Nephron (organoid): ENCODE measurements at regions not wholly inside any gene's neighbourhood (a gene's known extent, or its start where the extent isn't known, plus 50 kb on each side); places are given as distances from the start of the nearest gene placed in this dataset.

Experiments
- H3K27ac Mint-ChIP-seq, 3 experiments: 2 replicates each; pipeline ENCODE4 v1.8.0; 2020; ENCODE audit warnings: mixed read lengths in 3 of 3, mild to moderate bottlenecking in 2 of 3, moderate library complexity in 1 of 3
- H3K27me3 Mint-ChIP-seq: 2 replicates; pipeline ENCODE4 v1.8.0; 2021; ENCODE audit warnings: low read depth, mild to moderate bottlenecking, moderate library complexity, mixed read lengths
- H3K36me3 Mint-ChIP-seq: 2 replicates; pipeline ENCODE4 v1.8.0; 2020; ENCODE audit warnings: low read depth, mixed read lengths
- H3K4me1 Mint-ChIP-seq: 2 replicates; pipeline ENCODE4 v1.8.0; 2020; ENCODE audit warnings: mixed read lengths
- H3K4me3 Mint-ChIP-seq, 3 experiments: 2 replicates each; pipeline ENCODE4 v1.8.0; 2020; ENCODE audit warnings: mild to moderate bottlenecking in 3 of 3, mixed read lengths in 3 of 3, moderate library complexity in 2 of 3
- H3K9me3 Mint-ChIP-seq: 2 replicates; pipeline ENCODE4 v1.8.0; 2020; ENCODE audit warnings: mixed read lengths
- CTCF ChIP-seq, 3 experiments: fragments of 200-600 bp; sonication (generic); IDR thresholded peaks; one replicate each; pipeline ENCODE4 v1.5.0; 2021; ENCODE audit warnings: antibody characterized with exemption in 3 of 3; ENCODE audit not compliant: unreplicated experiment in 3 of 3

- H3K9me3 Mint-ChIP-seq: peaks cover 3% of the 10 kb centered on the region
- peaks cover 42% of the 10 kb centered on the region for H3K4me1 Mint-ChIP-seq
- TF ChIP-seq CTCF (IDR thresholded peaks at IDR 0.05; ENCODE audit: unreplicated experiment in 3 of 3): no peak
- peaks cover 33% of the 10 kb centered on the region for H3K27me3 Mint-ChIP-seq
- no peaks in the 10 kb centered on the region for H3K36me3 Mint-ChIP-seq
- H3K4me3 Mint-ChIP-seq: no peak overlapping the region
- peak overlapping the region in 2 of 3 experiments; percentile 6 to 22 for H3K27ac Mint-ChIP-seq
These were observed 132.0 kb upstream of the CXCL12 start for GRCh38 chr10:44516891-44517290.

- peak in 1 of 3 experiments; percentile 17 for TF ChIP-seq CTCF (IDR thresholded peaks at IDR 0.05; ENCODE audit: unreplicated experiment in 3 of 3)
- peaks cover 7% of the 10 kb centered on the region for H3K9me3 Mint-ChIP-seq
- peaks cover 32% of the 10 kb centered on the region for H3K27me3 Mint-ChIP-seq
- H3K4me3 Mint-ChIP-seq: no peak overlapping the region
- H3K36me3 Mint-ChIP-seq: no peaks in the 10 kb centered on the region
- no peak overlapping the region for H3K27ac Mint-ChIP-seq
- peaks cover 35% of the 10 kb centered on the region for H3K4me1 Mint-ChIP-seq
These were observed 132.7 kb upstream of the CXCL12 start for GRCh38 chr10:44517635-44518034.

- H3K27me3 Mint-ChIP-seq: peaks cover 35% of the 10 kb centered on the region
- peaks cover 15% of the 10 kb centered on the region for H3K9me3 Mint-ChIP-seq
- H3K4me1 Mint-ChIP-seq: peaks cover 22% of the 10 kb centered on the region
- no peak for TF ChIP-seq CTCF (IDR thresholded peaks at IDR 0.05; ENCODE audit: unreplicated experiment in 3 of 3)
- H3K36me3 Mint-ChIP-seq: no peaks in the 10 kb centered on the region
- no peak overlapping the region for H3K27ac Mint-ChIP-seq
- no peak overlapping the region for H3K4me3 Mint-ChIP-seq
These were observed 134.5 kb upstream of the CXCL12 start for GRCh38 chr10:44519361-44519760.

GRCh38 chr10:44520651-44521050 lies 135.8 kb upstream of the CXCL12 start:
- TF ChIP-seq CTCF (IDR thresholded peaks at IDR 0.05; ENCODE audit: unreplicated experiment in 3 of 3): no peak
- peaks cover 28% of the 10 kb centered on the region for H3K27me3 Mint-ChIP-seq
- H3K27ac Mint-ChIP-seq: no peak overlapping the region
- H3K9me3 Mint-ChIP-seq: peaks cover 25% of the 10 kb centered on the region
- no peaks in the 10 kb centered on the region for H3K36me3 Mint-ChIP-seq
- peaks cover 12% of the 10 kb centered on the region for H3K4me1 Mint-ChIP-seq
- H3K4me3 Mint-ChIP-seq: no peak overlapping the region

GRCh38 chr10:44539178-44539577 lies 154.3 kb upstream of the CXCL12 start:
- no peak overlapping the region for H3K27ac Mint-ChIP-seq
- H3K9me3 Mint-ChIP-seq: peaks cover 32% of the 10 kb centered on the region
- H3K4me1 Mint-ChIP-seq: no peaks in the 10 kb centered on the region
- H3K4me3 Mint-ChIP-seq: no peak overlapping the region
- H3K27me3 Mint-ChIP-seq: peaks cover 3% of the 10 kb centered on the region
- H3K36me3 Mint-ChIP-seq: no peaks in the 10 kb centered on the region
- TF ChIP-seq CTCF (IDR thresholded peaks at IDR 0.05; ENCODE audit: unreplicated experiment in 3 of 3): no peak

- peaks cover 9% of the 10 kb centered on the region for H3K4me1 Mint-ChIP-seq
- TF ChIP-seq CTCF (IDR thresholded peaks at IDR 0.05; ENCODE audit: unreplicated experiment in 3 of 3): no peak
- no peak overlapping the region for H3K27ac Mint-ChIP-seq
- H3K4me3 Mint-ChIP-seq: no peak overlapping the region
- peaks cover 31% of the 10 kb centered on the region for H3K9me3 Mint-ChIP-seq
- peaks cover 10% of the 10 kb centered on the region for H3K36me3 Mint-ChIP-seq
- peaks cover 17% of the 10 kb centered on the region for H3K27me3 Mint-ChIP-seq
These were observed 167.8 kb upstream of the CXCL12 start for GRCh38 chr10:44552726-44553125.
